Peyer's patch (tissue), 4 donors: ENCODE measurements at regions not wholly inside any gene's neighbourhood (a gene's known extent, or its start where the extent isn't known, plus 50 kb on each side); places are given as distances from the start of the nearest gene placed in this dataset.

Experiments
- DNase-seq, 3 donors: peaks; one replicate each; pipeline ENCODE4 v3.0.0-alpha.2; 2017 to 2019
- H3K27ac ChIP-seq, 4 donors: fragments of 200-600 bp; sonication (generic); one replicate each; pipeline ENCODE4 v1.5.1; 2016 to 2019
- H3K27me3 ChIP-seq, 2 donors: fragments of 200-600 bp; sonication (generic); one replicate each; pipeline ENCODE4 v1.5.1; 2019
- H3K36me3 ChIP-seq, 3 donors: fragments of 200-600 bp; sonication (generic); one replicate each; pipeline ENCODE4 v1.5.1; 2016 to 2019
- H3K4me1 ChIP-seq, 4 donors: fragments of 200-600 bp; sonication (generic); one replicate each; pipeline ENCODE4 v1.5.1; 2016 to 2019
- H3K4me3 ChIP-seq, 4 donors: fragments of 200-600 bp; sonication (generic); 1 replicate in 3 of 4; 2 replicates in 1 of 4; pipeline ENCODE4 v1.5.1; 2016 to 2019; ENCODE audit warnings: mild to moderate bottlenecking in 1 of 4
- H3K9me3 ChIP-seq, 4 donors: fragments of 200-600 bp; sonication (generic); one replicate each; pipeline ENCODE4 v1.5.1; 2016 to 2019; ENCODE audit warnings: mild to moderate bottlenecking in 1 of 4
- CTCF ChIP-seq, 6 experiments: fragments of 450-650 bp in 4 of 6; fragments of 200-600 bp in 2 of 6; sonication (generic) in 1 of 6; IDR thresholded peaks; one replicate each; pipeline ENCODE4 v1.5.1; 2017 to 2019; ENCODE audit warnings: antibody characterized with exemption in 6 of 6, mild to moderate bottlenecking in 3 of 6, moderate library complexity in 1 of 6
- POLR2A ChIP-seq, 2 donors: fragments of 450-650 bp; IDR thresholded peaks; one replicate each; pipeline ENCODE4 v1.5.1; 2017; ENCODE audit warnings: antibody characterized with exemption in 2 of 2, mild to moderate bottlenecking in 2 of 2, moderate library complexity in 2 of 2

DNA sequence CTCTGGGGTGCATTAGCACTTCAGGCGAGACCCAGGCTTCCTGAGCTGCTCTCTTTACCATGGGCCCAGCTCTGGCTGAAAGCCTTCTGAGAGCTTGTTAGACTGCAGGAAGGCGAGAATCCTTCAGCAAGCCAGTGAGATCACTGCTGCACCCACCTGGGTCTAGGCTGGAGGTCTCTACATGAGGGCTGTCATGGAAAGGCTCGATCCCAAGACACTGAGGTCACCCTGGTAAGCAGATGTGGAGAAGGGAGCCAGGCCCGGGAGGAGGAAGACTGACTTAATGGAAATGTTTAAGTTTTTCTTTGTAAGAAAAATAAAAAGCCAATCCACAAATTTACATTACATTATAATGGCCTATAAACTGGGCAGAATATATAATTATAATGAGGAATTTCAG lies 684.5 kb downstream of the TNS3 start:
- no peaks in the 10 kb centered on the region for H3K36me3 ChIP-seq
- H3K27ac ChIP-seq: no peak overlapping the region
- TF ChIP-seq POLR2A (IDR thresholded peaks at IDR 0.05) (no peak), CTCF (IDR thresholded peaks at IDR 0.05) (no peak)
- H3K4me3 ChIP-seq: no peak overlapping the region
- no peak for DNase-seq
- H3K9me3 ChIP-seq: no peaks in the 10 kb centered on the region
- no peaks in the 10 kb centered on the region for H3K27me3 ChIP-seq
- H3K4me1 ChIP-seq: no peaks in the 10 kb centered on the region

GRCh38 chr7:46886669-46887374 lies 695.1 kb downstream of the TNS3 start:
- Histone ChIP-seq H3K4me3 (no peak overlapping the region), H3K27ac (no peak overlapping the region), H3K27me3 (no peaks in the 10 kb centered on the region), H3K9me3 (no peaks in the 10 kb centered on the region), H3K36me3 (no peaks in the 10 kb centered on the region), H3K4me1 (no peaks in the 10 kb centered on the region)
- DNase-seq: no peak
- TF ChIP-seq CTCF (IDR thresholded peaks at IDR 0.05) (no peak), POLR2A (IDR thresholded peaks at IDR 0.05) (no peak)

DNA sequence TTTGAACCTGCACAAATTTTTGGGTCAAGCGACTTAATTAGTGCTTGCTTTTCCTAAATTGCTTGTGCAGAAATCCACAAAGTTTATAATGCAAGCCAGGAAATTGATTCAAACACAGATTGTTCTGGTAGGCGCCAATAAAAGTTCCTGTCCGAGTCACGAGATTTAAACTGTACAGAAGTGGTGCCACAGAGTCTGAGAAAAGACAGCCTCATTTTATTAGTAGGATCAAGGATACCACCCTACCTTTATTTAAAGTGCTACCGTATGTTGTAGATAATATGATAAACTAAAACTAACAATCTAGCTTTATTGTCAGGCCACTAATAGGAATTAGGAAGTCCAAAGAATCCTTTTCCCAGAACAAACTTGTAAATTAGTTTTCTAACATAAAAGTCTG lies 696.7 kb downstream of the TNS3 start:
- H3K27me3 ChIP-seq: no peaks in the 10 kb centered on the region
- no peaks in the 10 kb centered on the region for H3K36me3 ChIP-seq
- no peak overlapping the region for H3K27ac ChIP-seq
- TF ChIP-seq POLR2A (IDR thresholded peaks at IDR 0.05) (no peak), CTCF (IDR thresholded peaks at IDR 0.05) (no peak)
- no peak for DNase-seq
- H3K4me3 ChIP-seq: no peak overlapping the region
- no peaks in the 10 kb centered on the region for H3K4me1 ChIP-seq
- no peaks in the 10 kb centered on the region for H3K9me3 ChIP-seq

- no peak overlapping the region for H3K4me3 ChIP-seq
- no peak overlapping the region for H3K27ac ChIP-seq
- no peaks in the 10 kb centered on the region for H3K36me3 ChIP-seq
- no peak for TF ChIP-seq CTCF (IDR thresholded peaks at IDR 0.05)
- no peak for TF ChIP-seq POLR2A (IDR thresholded peaks at IDR 0.05)
- H3K27me3 ChIP-seq: no peaks in the 10 kb centered on the region
- H3K9me3 ChIP-seq: no peaks in the 10 kb centered on the region
- H3K4me1 ChIP-seq: no peaks in the 10 kb centered on the region
- DNase-seq: no peak
Observed at GRCh38 chr7:46881507-46882127, 700.3 kb downstream of the TNS3 start.

DNA sequence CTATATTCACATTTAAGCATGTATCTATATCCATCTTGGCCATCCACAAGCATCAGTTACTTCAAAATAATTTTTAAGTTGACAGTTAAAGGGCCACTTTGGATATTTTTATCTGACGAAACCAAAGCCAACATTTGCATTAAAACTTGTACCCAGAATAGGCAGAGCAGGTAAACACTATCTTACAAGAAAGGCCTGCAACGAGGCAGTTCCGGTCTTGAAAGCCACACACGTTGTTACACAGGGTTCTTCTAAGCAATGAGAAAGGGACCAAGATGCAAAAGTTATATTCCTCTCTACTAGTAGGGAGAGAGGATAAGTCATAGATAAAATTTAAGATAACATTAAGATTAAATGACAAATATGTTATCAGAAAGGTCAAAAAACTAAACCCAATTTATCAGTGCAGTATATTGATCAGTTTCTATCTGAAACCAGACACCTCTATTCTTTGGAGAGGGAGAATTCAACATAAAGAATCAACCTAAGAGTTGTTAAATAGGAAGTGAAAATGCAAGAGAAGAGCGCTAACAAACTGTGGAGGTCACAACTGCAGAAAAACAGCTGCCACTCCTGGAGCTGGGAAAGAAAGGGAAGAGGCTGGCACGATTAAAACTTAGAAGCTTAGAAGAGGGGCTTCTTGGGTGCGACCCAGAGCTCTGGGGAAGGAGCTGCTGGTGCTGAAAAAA lies 701.3 kb downstream of the TNS3 start:
- Histone ChIP-seq H3K36me3 (no peaks in the 10 kb centered on the region), H3K4me3 (no peak overlapping the region), H3K27me3 (no peaks in the 10 kb centered on the region), H3K4me1 (no peaks in the 10 kb centered on the region), H3K9me3 (no peaks in the 10 kb centered on the region), H3K27ac (no peak overlapping the region)
- no peak for DNase-seq
- no peak for TF ChIP-seq CTCF (IDR thresholded peaks at IDR 0.05)
- TF ChIP-seq POLR2A (IDR thresholded peaks at IDR 0.05): no peak
